ENCODE measurements at regions not wholly inside any gene's neighbourhood (a gene's known extent, or its start where the extent isn't known, plus 50 kb on each side); places are given as distances from the start of the nearest gene placed in this dataset.

GRCh38 chr11:115636753-115637527, 132.7 kb upstream of the CADM1 start:
- TF ChIP-seq, protein P1, sequence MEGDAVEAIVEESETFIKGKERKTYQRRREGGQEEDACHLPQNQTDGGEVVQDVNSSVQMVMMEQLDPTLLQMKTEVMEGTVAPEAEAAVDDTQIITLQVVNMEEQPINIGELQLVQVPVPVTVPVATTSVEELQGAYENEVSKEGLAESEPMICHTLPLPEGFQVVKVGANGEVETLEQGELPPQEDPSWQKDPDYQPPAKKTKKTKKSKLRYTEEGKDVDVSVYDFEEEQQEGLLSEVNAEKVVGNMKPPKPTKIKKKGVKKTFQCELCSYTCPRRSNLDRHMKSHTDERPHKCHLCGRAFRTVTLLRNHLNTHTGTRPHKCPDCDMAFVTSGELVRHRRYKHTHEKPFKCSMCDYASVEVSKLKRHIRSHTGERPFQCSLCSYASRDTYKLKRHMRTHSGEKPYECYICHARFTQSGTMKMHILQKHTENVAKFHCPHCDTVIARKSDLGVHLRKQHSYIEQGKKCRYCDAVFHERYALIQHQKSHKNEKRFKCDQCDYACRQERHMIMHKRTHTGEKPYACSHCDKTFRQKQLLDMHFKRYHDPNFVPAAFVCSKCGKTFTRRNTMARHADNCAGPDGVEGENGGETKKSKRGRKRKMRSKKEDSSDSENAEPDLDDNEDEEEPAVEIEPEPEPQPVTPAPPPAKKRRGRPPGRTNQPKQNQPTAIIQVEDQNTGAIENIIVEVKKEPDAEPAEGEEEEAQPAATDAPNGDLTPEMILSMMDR (conservative IDR thresholded peaks at IDR 0.05; ENCODE audit: low read depth in 2 of 2) = no peak
- TF ChIP-seq EZH2 (IDR thresholded peaks at IDR 0.05; ENCODE audit: low read depth, unreplicated experiment) = no peak
- no peak for TF ChIP-seq NANOG (IDR thresholded peaks at IDR 0.05; ENCODE audit: borderline replicate concordance)
- no peak for TF ChIP-seq REST (IDR thresholded peaks at IDR 0.05; ENCODE audit: unreplicated experiment)
- no peak for TF ChIP-seq POLR2AphosphoS5 (IDR thresholded peaks at IDR 0.05; ENCODE audit: low read depth)
- TF ChIP-seq CREB1 (CRISPR knock-in tag; IDR thresholded peaks at IDR 0.05; ENCODE audit: low read depth) = no peak
- no peak for TF ChIP-seq JUNB (IDR thresholded peaks at IDR 0.05; ENCODE audit: unreplicated experiment)
- TF ChIP-seq STAT1 (IDR thresholded peaks at IDR 0.05; ENCODE audit: unreplicated experiment) = no peak
- TF ChIP-seq EZH2phosphoT487 (IDR thresholded peaks at IDR 0.05; ENCODE audit: unreplicated experiment) = no peak
- no peak for TF ChIP-seq ZNF462 (CRISPR knock-in tag; IDR thresholded peaks at IDR 0.05)
- TF ChIP-seq ZNF331 (CRISPR knock-in tag; IDR thresholded peaks at IDR 0.05; ENCODE audit: low read depth) = no peak
